ENCODE measurements at regions not wholly inside any gene's neighbourhood (a gene's known extent, or its start where the extent isn't known, plus 50 kb on each side); places are given as distances from the start of the nearest gene placed in this dataset.

GRCh38 chr2:116238511-116238910, 1576.0 kb upstream of the DDX18 start:
- intact Hi-C loops (cut with DNase I) = no loop called here
- Histone ChIP-seq H3K4me3 (no peak overlapping the region), H3K4me1 (no peaks in the 10 kb centered on the region), H3K9me3 (no peaks in the 10 kb centered on the region), H3K27me3 (no peaks in the 10 kb centered on the region), H3K36me3 (replicated peaks in 1 of 2; ENCODE audit: insufficient read depth in 1 of 2, low read depth in 2 of 2) (no peaks in the 10 kb centered on the region), H3K27ac (no peak overlapping the region)
- ATAC-seq = no peak
- no peak for DNase-seq
- TF ChIP-seq, protein P1, sequence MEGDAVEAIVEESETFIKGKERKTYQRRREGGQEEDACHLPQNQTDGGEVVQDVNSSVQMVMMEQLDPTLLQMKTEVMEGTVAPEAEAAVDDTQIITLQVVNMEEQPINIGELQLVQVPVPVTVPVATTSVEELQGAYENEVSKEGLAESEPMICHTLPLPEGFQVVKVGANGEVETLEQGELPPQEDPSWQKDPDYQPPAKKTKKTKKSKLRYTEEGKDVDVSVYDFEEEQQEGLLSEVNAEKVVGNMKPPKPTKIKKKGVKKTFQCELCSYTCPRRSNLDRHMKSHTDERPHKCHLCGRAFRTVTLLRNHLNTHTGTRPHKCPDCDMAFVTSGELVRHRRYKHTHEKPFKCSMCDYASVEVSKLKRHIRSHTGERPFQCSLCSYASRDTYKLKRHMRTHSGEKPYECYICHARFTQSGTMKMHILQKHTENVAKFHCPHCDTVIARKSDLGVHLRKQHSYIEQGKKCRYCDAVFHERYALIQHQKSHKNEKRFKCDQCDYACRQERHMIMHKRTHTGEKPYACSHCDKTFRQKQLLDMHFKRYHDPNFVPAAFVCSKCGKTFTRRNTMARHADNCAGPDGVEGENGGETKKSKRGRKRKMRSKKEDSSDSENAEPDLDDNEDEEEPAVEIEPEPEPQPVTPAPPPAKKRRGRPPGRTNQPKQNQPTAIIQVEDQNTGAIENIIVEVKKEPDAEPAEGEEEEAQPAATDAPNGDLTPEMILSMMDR (IDR thresholded peaks at IDR 0.05) = no peak
- no peak for TF ChIP-seq POLR2A (IDR thresholded peaks at IDR 0.05)

GRCh38 chr2:116250376-116250775, 1564.1 kb upstream of the DDX18 start:
- H3K4me1 ChIP-seq = no peaks in the 10 kb centered on the region
- no peak overlapping the region for H3K4me3 ChIP-seq
- peaks cover 0 to 2% (median 0%) of the 10 kb centered on the region in 3 donors for H3K9me3 ChIP-seq
- 36 to 37% methylated on average over 4 of the region's 4 CpGs for WGBS, 2 donors
- H3K27me3 ChIP-seq = no peaks in the 10 kb centered on the region
- no peak for ATAC-seq
- TF ChIP-seq, protein P1 (IDR thresholded peaks at IDR 0.05) = no peak
- TF ChIP-seq POLR2A (IDR thresholded peaks at IDR 0.05) = no peak
- intact Hi-C loops (cut with DNase I) = no loop called here
- DNase-seq = no peak
- H3K36me3 ChIP-seq (replicated peaks in 1 of 2; ENCODE audit: insufficient read depth in 1 of 2, low read depth in 2 of 2) = no peaks in the 10 kb centered on the region
- H3K27ac ChIP-seq = no peak overlapping the region

DNA sequence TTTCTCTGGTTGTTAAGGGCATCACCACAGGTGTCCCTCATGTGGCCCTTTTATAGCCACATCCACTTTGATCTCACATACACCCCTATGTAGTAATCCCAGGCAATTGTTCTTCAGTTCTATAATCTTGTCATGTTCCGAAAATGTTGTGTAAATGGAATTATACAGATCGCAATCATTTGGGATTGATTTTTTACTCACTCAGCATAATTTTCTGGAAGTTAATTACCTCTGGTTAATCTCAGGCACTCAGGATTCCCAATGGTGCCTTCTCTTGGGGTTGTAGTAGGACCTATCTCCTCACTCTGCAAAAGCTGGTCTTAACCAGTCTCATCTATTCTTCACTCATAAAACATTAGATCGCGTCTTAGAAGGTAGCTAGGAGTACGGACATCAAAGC, 1549.6 kb upstream of the DDX18 start:
- Histone ChIP-seq H3K27me3 (no peaks in the 10 kb centered on the region), H3K27ac (no peak overlapping the region), H3K4me3 (no peak overlapping the region), H3K9me3 (peaks cover 0 to 9% (median 0%) of the 10 kb centered on the region in 3 donors), H3K4me1 (no peaks in the 10 kb centered on the region), H3K36me3 (replicated peaks in 1 of 2; ENCODE audit: insufficient read depth in 1 of 2, low read depth in 2 of 2) (no peaks in the 10 kb centered on the region)
- no peak for DNase-seq
- TF ChIP-seq, protein P1 (IDR thresholded peaks at IDR 0.05) = no peak
- no peak for TF ChIP-seq POLR2A (IDR thresholded peaks at IDR 0.05)
- 77% methylated on average over 5 of the region's 5 CpGs for WGBS, 2 donors
- intact Hi-C loops (cut with DNase I) = no loop called here
- no peak for ATAC-seq

DNA sequence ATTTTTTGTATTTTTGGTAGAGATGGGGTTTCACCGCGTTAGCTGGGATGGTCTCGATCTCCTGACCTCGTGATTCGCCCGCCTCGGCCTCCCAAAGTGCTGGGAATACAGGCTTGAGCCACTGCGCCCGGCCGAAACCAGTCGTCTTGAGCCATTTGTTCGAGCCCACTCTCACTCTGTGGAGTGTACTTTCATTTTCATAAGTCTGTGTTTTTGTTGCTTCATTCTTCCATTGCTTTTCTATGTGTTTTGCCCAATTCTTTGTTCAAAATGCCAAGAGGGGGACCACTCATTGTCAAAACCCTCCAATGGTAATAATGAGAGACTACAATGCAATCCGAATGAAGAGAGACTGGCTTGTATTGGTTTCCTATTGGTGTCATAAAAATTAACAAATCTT, 1545.5 kb upstream of the DDX18 start:
- H3K27me3 ChIP-seq = no peaks in the 10 kb centered on the region
- no peak for ATAC-seq
- no peak for DNase-seq
- H3K36me3 ChIP-seq (replicated peaks in 1 of 2; ENCODE audit: insufficient read depth in 1 of 2, low read depth in 2 of 2) = no peaks in the 10 kb centered on the region
- TF ChIP-seq, protein P1 (IDR thresholded peaks at IDR 0.05) = no peak
- no peak for TF ChIP-seq POLR2A (IDR thresholded peaks at IDR 0.05)
- intact Hi-C loops (cut with DNase I) = no loop called here
- H3K27ac ChIP-seq = no peak overlapping the region
- no peak overlapping the region for H3K4me3 ChIP-seq
- H3K9me3 ChIP-seq = no peaks in the 10 kb centered on the region
- H3K4me1 ChIP-seq = no peaks in the 10 kb centered on the region
- WGBS, 2 donors = 84 to 89% methylated on average over 13 of the region's 13 CpGs

GRCh38 chr2:116304328-116304727, 1510.2 kb upstream of the DDX18 start:
- intact Hi-C loops (cut with DNase I) = no loop called here
- Histone ChIP-seq H3K27ac (no peak overlapping the region), H3K36me3 (replicated peaks in 1 of 2; ENCODE audit: insufficient read depth in 1 of 2, low read depth in 2 of 2) (no peaks in the 10 kb centered on the region), H3K9me3 (no peaks in the 10 kb centered on the region), H3K27me3 (no peaks in the 10 kb centered on the region), H3K4me1 (no peaks in the 10 kb centered on the region), H3K4me3 (no peak overlapping the region)
- no peak for ATAC-seq
- no peak for DNase-seq
- TF ChIP-seq, protein P1 (IDR thresholded peaks at IDR 0.05) = no peak
- TF ChIP-seq POLR2A (IDR thresholded peaks at IDR 0.05) = no peak
- WGBS, 2 donors = 65 to 67% methylated on average over 1 of the region's 1 CpG

Measured in body of pancreas (tissue), 4 donors.